GM11168 (cell line): ENCODE measurements at regions not wholly inside any gene's neighbourhood (a gene's known extent, or its start where the extent isn't known, plus 50 kb on each side); places are given as distances from the start of the nearest gene placed in this dataset.

Experiments
- in situ Hi-C: fragments of 300-500 bp; cut with MboI; formaldehyde crosslinking; loops from one replicate; pipeline ENCODE4 v1.12.0; 2022; ENCODE audit warnings: low sequenced_read_pairs; ENCODE audit not compliant: unreplicated experiment

GRCh38 chr3:170787464-170787863 is 82.5 kb downstream of the RPL22L1 start:
- in situ Hi-C loops: no loop called here

GRCh38 chr3:170785454-170785853 is 84.5 kb downstream of the RPL22L1 start:
- in situ Hi-C loops: no loop called here

- in situ Hi-C loops: no loop called here
These were observed 85.6 kb downstream of the RPL22L1 start for GRCh38 chr3:170784406-170784805.

GRCh38 chr3:170780955-170781354 is 89.0 kb downstream of the RPL22L1 start:
- in situ Hi-C loops: no loop called here

- in situ Hi-C loops: no loop called here
These were observed 89.5 kb downstream of the RPL22L1 start for GRCh38 chr3:170780471-170780870.

- in situ Hi-C loops: no loop called here
These were observed 91.5 kb downstream of the RPL22L1 start for GRCh38 chr3:170778240-170779217.

- in situ Hi-C loops: no loop called here
These were observed 92.5 kb downstream of the RPL22L1 start for GRCh38 chr3:170777564-170777926.

- in situ Hi-C loops: no loop called here
These were observed 93.0 kb downstream of the RPL22L1 start for GRCh38 chr3:170776887-170777563.

- in situ Hi-C loops: no loop called here
These were observed 96.1 kb downstream of the RPL22L1 start for GRCh38 chr3:170773682-170774425.

- in situ Hi-C loops: no loop called here
These were observed 97.8 kb downstream of the RPL22L1 start for GRCh38 chr3:170772175-170772574.

GRCh38 chr3:170768334-170768801 is 101.6 kb downstream of the RPL22L1 start:
- in situ Hi-C loops: no loop called here

- in situ Hi-C loops: no loop called here
These were observed 102.4 kb downstream of the RPL22L1 start for GRCh38 chr3:170767576-170767941.

GRCh38 chr3:170766823-170767575 is 103.0 kb downstream of the RPL22L1 start:
- in situ Hi-C loops: no loop called here

- in situ Hi-C loops: no loop called here
These were observed 103.7 kb downstream of the RPL22L1 start for GRCh38 chr3:170766253-170766652.

GRCh38 chr3:170765419-170766078 is 104.4 kb downstream of the RPL22L1 start:
- in situ Hi-C loops: no loop called here

GRCh38 chr3:170764017-170764416 is 106.0 kb downstream of the RPL22L1 start:
- in situ Hi-C loops: no loop called here

GRCh38 chr3:170762064-170762463 is 107.9 kb downstream of the RPL22L1 start:
- in situ Hi-C loops: no loop called here

- in situ Hi-C loops: no loop called here
These were observed 108.9 kb downstream of the RPL22L1 start for GRCh38 chr3:170761103-170761502.

GRCh38 chr3:170760174-170760526 is 109.8 kb downstream of the RPL22L1 start:
- in situ Hi-C loops: no loop called here
